ENCODE measurements at regions not wholly inside any gene's neighbourhood (a gene's known extent, or its start where the extent isn't known, plus 50 kb on each side); places are given as distances from the start of the nearest gene placed in this dataset.

GRCh38 chr5:118320121-118320520 is 668.2 kb downstream of the DTWD2 start:
- ATAC-seq (ENCODE audit: low read depth): no peak
- ChIA-PET CTCF (no interaction called here), POLR2A (no interaction called here)
- Mint-ChIP-seq H3K27ac (no peak overlapping the region), H3K27me3 (no peaks in the 10 kb centered on the region), H3K4me1 (no peaks in the 10 kb centered on the region), H3K9me3 (peaks cover 22% of the 10 kb centered on the region), H3K4me3 (no peak overlapping the region), H3K36me3 (ENCODE audit: low read depth) (no peaks in the 10 kb centered on the region)
- TF ChIP-seq CTCF (IDR thresholded peaks at IDR 0.05): no peak
- no peak for DNase-seq
- intact Hi-C loops (cut with micrococcal nuclease): no loop called here

- no peak for DNase-seq
- TF ChIP-seq CTCF (IDR thresholded peaks at IDR 0.05): no peak
- ChIA-PET POLR2A (no interaction called here), CTCF (no interaction called here)
- Mint-ChIP-seq H3K27me3 (no peaks in the 10 kb centered on the region), H3K9me3 (peaks cover 4% of the 10 kb centered on the region), H3K4me3 (no peak overlapping the region), H3K4me1 (no peaks in the 10 kb centered on the region), H3K36me3 (ENCODE audit: low read depth) (no peaks in the 10 kb centered on the region), H3K27ac (no peak overlapping the region)
- intact Hi-C loops (cut with micrococcal nuclease): no loop called here
- no peak for ATAC-seq (ENCODE audit: low read depth)
Observed at GRCh38 chr5:118314931-118315330, 673.4 kb downstream of the DTWD2 start.

- ChIA-PET CTCF (no interaction called here), POLR2A (no interaction called here)
- no peaks in the 10 kb centered on the region for H3K27me3 Mint-ChIP-seq
- intact Hi-C loops (cut with micrococcal nuclease): no loop called here
- H3K36me3 Mint-ChIP-seq (ENCODE audit: low read depth): no peaks in the 10 kb centered on the region
- H3K9me3 Mint-ChIP-seq: no peaks in the 10 kb centered on the region
- no peak overlapping the region for H3K27ac Mint-ChIP-seq
- no peak for DNase-seq
- no peak overlapping the region for H3K4me3 Mint-ChIP-seq
- no peak for ATAC-seq (ENCODE audit: low read depth)
- TF ChIP-seq CTCF (IDR thresholded peaks at IDR 0.05): no peak
- no peaks in the 10 kb centered on the region for H3K4me1 Mint-ChIP-seq
Observed at GRCh38 chr5:118311103-118311819, 677.1 kb downstream of the DTWD2 start.

- no peaks in the 10 kb centered on the region for H3K9me3 Mint-ChIP-seq
- H3K4me3 Mint-ChIP-seq: no peak overlapping the region
- no peak for DNase-seq
- ChIA-PET CTCF (no interaction called here), POLR2A (no interaction called here)
- intact Hi-C loops (cut with micrococcal nuclease): no loop called here
- no peak for TF ChIP-seq CTCF (IDR thresholded peaks at IDR 0.05)
- ATAC-seq (ENCODE audit: low read depth): no peak
- no peak overlapping the region for H3K27ac Mint-ChIP-seq
- H3K36me3 Mint-ChIP-seq (ENCODE audit: low read depth): no peaks in the 10 kb centered on the region
- H3K4me1 Mint-ChIP-seq: no peaks in the 10 kb centered on the region
- H3K27me3 Mint-ChIP-seq: no peaks in the 10 kb centered on the region
Observed at GRCh38 chr5:118310401-118310800, 677.9 kb downstream of the DTWD2 start.

- H3K4me3 Mint-ChIP-seq: no peak overlapping the region
- ChIA-PET CTCF (interaction anchor here (0.6 kb wide), 1 partner anchor 388 kb away, joined by 4 read pairs; no protein-coding TSS in a partner anchor), POLR2A (no interaction called here)
- ATAC-seq (ENCODE audit: low read depth) (no peak), DNase-seq (no peak)
- no peak overlapping the region for H3K27ac Mint-ChIP-seq
- H3K27me3 Mint-ChIP-seq: no peaks in the 10 kb centered on the region
- intact Hi-C loops (cut with micrococcal nuclease): no loop called here
- no peak for TF ChIP-seq CTCF (IDR thresholded peaks at IDR 0.05)
- no peaks in the 10 kb centered on the region for H3K36me3 Mint-ChIP-seq (ENCODE audit: low read depth)
- H3K9me3 Mint-ChIP-seq: no peaks in the 10 kb centered on the region
- no peaks in the 10 kb centered on the region for H3K4me1 Mint-ChIP-seq
Observed at GRCh38 chr5:118303296-118303695, 685.1 kb downstream of the DTWD2 start.

All from activated B cell treated with CpG ODN at 0.5 μM for 24 hours (primary cell).